Cardiac fibroblast (primary cell): ENCODE measurements at regions not wholly inside any gene's neighbourhood (a gene's known extent, or its start where the extent isn't known, plus 50 kb on each side); places are given as distances from the start of the nearest gene placed in this dataset.

Experiments
- DNase-seq, 2 donors: peaks; one replicate each; pipeline versions ENCODE4 v3.0.0 to v3.0.0-alpha.2; 2010; ENCODE audit warnings: low read depth in 2 of 2
- H3K4me3 ChIP-seq, 2 donors: replicated peaks in 1 of 2; 1 replicate in 1 of 2; 2 replicates in 1 of 2; pipeline ENCODE4 v1.5.1; 2011; ENCODE audit warnings: low read depth in 2 of 2, low read length in 2 of 2, mild to moderate bottlenecking in 2 of 2, moderate library complexity in 1 of 2
- TF ChIP-seq, protein P1 (sequence below): IDR thresholded peaks from one replicate; pipeline ENCODE4 v1.5.1; 2011; ENCODE audit warnings: low read depth, mild to moderate bottlenecking, low read length, inconsistent platforms

DNA sequence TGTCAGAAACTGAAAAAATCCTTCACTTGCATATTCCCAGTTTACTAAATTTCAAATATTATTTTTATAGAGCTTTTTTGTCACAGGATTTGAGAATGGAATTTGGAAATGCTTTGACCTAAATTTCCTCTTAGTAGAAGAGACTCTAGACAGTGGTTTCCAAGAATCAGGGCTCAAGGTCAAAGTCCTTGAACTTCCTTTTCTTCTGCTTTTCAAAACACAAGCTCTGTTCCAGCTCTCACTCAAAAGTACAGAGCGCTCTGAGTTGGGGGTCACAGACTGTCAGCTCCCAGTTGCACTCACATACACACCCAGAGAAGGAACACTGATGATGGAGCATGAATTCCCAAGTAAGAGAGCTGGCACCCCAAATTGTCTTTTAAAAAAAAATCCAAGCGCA is 394.2 kb downstream of the MLLT3 start:
- H3K4me3 ChIP-seq, result no peak overlapping the region
- DNase-seq, result no peak
- TF ChIP-seq, protein P1, sequence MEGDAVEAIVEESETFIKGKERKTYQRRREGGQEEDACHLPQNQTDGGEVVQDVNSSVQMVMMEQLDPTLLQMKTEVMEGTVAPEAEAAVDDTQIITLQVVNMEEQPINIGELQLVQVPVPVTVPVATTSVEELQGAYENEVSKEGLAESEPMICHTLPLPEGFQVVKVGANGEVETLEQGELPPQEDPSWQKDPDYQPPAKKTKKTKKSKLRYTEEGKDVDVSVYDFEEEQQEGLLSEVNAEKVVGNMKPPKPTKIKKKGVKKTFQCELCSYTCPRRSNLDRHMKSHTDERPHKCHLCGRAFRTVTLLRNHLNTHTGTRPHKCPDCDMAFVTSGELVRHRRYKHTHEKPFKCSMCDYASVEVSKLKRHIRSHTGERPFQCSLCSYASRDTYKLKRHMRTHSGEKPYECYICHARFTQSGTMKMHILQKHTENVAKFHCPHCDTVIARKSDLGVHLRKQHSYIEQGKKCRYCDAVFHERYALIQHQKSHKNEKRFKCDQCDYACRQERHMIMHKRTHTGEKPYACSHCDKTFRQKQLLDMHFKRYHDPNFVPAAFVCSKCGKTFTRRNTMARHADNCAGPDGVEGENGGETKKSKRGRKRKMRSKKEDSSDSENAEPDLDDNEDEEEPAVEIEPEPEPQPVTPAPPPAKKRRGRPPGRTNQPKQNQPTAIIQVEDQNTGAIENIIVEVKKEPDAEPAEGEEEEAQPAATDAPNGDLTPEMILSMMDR, result no peak

DNA sequence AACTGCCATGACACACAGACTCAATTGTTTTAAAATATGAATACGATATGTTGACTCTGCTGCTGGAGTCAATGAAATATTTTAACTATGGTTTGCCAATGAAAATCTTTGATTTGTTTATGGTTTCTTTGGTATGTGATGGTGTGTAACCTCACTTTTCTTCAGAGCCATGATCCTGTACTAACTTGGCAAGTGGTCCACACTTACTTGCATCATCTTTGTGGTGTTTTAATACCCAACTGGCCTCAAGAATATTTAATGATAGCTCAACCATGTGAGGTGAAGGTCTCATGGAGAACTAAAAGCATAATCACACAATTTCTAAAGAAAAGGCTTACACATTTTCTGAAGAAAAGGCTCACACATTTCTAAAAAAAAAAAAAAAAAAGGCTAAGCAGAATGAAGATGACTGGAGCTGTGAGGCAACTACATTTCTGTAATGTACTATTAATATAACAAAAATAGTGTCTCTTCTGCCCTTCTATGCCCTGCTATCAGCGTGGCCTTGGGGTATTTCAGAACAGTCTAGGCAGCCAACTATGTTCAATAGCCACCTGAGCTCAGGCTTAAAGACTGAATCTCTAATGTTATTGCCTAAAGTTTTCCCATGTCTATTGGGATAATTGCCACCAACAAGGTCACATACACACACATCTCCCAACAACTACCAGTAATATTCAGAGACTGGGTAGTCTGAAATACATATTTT is 395.0 kb downstream of the MLLT3 start:
- peak in 1 of 2 donors; percentile 19 for DNase-seq
- TF ChIP-seq, protein P1, result no peak
- no peak overlapping the region for H3K4me3 ChIP-seq

DNA sequence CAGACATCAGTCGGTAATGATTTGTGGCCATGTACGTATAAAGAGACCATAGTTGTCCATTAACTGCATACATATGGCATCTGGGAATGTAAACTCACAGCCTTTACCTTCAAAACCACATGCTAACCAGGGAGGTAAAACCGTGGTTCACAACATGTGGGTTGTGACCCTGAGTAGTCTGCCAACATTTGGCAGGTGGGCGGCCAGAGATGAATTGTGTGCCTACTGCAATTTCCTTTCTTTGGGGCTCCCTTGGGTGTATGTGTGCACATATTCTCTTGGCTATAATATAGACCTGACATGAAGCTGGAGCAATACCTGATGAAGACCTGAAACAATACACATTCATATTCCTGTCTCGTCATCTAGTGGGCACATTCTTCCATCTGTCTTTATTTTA is 396.0 kb downstream of the MLLT3 start:
- no peak for DNase-seq
- H3K4me3 ChIP-seq, result no peak overlapping the region
- TF ChIP-seq, protein P1, result no peak

DNA sequence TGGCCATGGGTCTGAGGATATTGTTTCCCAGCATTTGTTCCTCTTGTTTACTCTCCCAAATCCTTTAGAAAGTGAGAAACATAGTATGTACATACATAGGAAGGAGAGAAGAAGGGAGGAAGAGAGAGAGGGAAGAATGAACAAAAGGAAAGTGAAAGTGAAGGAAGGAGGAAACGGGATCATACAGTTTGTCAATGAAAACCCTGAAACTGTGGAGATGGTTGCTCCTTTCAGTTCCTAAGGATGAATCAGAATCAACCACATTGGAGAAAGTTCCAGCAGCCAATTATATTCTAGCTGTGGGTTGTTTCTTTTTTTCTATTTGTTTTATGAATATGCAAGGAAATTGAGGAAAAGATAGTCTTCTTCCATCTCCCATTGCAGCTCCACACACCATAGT is 396.5 kb downstream of the MLLT3 start:
- peak in 1 of 2 donors; percentile 26 for DNase-seq

DNA sequence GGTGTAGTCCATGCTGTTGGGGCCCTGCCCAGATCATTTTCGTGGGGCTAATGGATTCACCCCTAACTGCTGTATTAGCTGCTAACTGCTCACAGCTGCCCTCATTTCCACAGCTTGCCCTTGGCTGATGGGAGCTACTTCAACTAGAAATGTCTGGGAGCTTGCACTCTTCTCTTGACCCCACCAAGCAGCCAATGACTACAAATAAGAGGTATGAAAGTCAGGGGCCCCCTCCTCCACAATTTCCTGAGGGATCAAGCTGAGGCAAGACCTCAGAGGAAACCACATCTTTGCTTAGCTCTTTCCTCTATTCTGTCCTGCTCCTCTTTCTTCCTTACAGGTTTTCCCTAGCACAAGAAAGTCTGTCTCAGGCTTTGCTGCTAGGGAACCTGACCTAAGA is 397.5 kb downstream of the MLLT3 start:
- no peak overlapping the region for H3K4me3 ChIP-seq
- TF ChIP-seq, protein P1, result no peak
- DNase-seq, result no peak

More for the DNA sequence above, 396.5 kb downstream of the MLLT3 start:
- TF ChIP-seq, protein P1, result no peak
- H3K4me3 ChIP-seq, result no peak overlapping the region

DNA sequence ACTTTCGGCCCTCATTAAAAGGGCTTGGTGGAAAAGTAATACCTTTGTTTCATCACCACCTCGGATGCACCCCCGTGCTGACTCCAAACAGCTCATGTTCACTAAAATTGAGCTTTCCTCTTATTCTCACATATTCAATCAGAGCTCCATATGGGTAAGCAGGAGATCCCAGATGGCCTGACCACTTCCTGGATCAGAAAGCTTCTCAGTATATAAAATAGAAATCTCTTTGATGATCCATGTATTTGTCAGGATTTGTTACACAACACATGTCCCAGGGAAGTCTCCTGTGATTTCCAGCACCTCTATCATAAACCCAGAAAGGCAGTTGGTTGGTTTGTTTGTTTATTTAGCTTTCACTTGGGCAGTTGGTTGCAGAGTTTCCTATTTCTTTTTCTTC is 402.0 kb downstream of the MLLT3 start:
- H3K4me3 ChIP-seq, result no peak overlapping the region
- DNase-seq, result peak in 1 of 2 donors; percentile 72
- TF ChIP-seq, protein P1, result no peak

DNA sequence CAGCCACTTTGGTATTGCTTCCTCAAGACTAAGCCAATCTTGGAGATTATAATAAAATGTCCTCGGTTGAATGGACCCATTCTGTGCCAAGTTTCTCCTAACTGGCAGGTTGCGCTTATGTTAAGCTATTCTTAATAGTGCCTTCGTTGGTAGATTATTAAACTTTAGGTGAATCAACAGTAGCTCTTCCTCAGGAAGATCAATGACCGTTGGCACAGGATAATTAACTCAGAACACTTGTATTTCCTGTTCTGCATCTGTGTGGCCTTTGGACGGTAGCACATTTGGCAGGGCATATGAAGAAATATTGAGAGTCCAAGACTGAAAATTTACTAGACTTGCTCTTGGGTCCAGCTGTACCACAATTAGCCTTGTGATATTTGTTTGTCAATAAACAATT is 402.9 kb downstream of the MLLT3 start:
- H3K4me3 ChIP-seq, result no peak overlapping the region
- TF ChIP-seq, protein P1, result no peak
- no peak for DNase-seq
